CD4-positive, alpha-beta T cell (primary cell): ENCODE measurements at regions not wholly inside any gene's neighbourhood (a gene's known extent, or its start where the extent isn't known, plus 50 kb on each side); places are given as distances from the start of the nearest gene placed in this dataset.

Experiments
- ATAC-seq: fragments of 200-7000 bp; cut with Tn5 transposase; one replicate; pipeline ENCODE4 v1.10.0; 2022; ENCODE audit warnings: mild to moderate bottlenecking; ENCODE audit not compliant: poor library complexity
- CTCF ChIA-PET: fragments of 350-600 bp; sonication (Branson Sonifier 250); formaldehyde crosslinking; loops from one replicate; lab custom pipeline; 2021; ENCODE audit warnings: antibody characterized with exemption, inconsistent platforms; lab: Charles Lee
- POLR2A ChIA-PET: fragments of 350-600 bp; sonication (Branson Sonifier 250); formaldehyde crosslinking; loops from one replicate; lab custom pipeline; 2021; ENCODE audit warnings: antibody characterized with exemption, inconsistent platforms; lab: Charles Lee
- DNase-seq, 14 experiments: peaks; one replicate each; pipeline ENCODE4 v3.0.0-alpha.2; 2013 to 2020; ENCODE audit warnings: mixed read lengths in 2 of 14
- H3K27ac ChIP-seq, 2 donors: one replicate each; pipeline versions ENCODE4 v1.5.1 to v1.7.0; 2013; ENCODE audit warnings: low read length in 2 of 2, low read depth in 1 of 2, mild to moderate bottlenecking in 1 of 2
- H3K27me3 ChIP-seq, 2 experiments: 1 replicate in 1 of 2; 2 replicates in 1 of 2; pipeline versions ENCODE4 v1.6.1 to v1.7.0; 2013; ENCODE audit warnings: low read length in 2 of 2, control low read depth in 1 of 2, mild to moderate bottlenecking in 1 of 2, moderate library complexity in 1 of 2; ENCODE audit not compliant: insufficient read depth in 2 of 2, control insufficient read depth in 1 of 2
- H3K36me3 ChIP-seq: one replicate; pipeline ENCODE4 v1.6.1; 2013; ENCODE audit warnings: low read length, control low read depth; ENCODE audit not compliant: insufficient read depth
- H3K4me1 ChIP-seq: one replicate; pipeline ENCODE4 v1.6.1; 2013; ENCODE audit warnings: low read length, control low read depth; ENCODE audit not compliant: insufficient read depth
- H3K4me3 ChIP-seq: one replicate; pipeline ENCODE4 v1.5.1; 2013; ENCODE audit warnings: mild to moderate bottlenecking, low read length, moderate library complexity
- H3K9me3 ChIP-seq, 2 experiments: 1 replicate in 1 of 2; 2 replicates in 1 of 2; pipeline versions ENCODE4 v1.6.1 to v1.7.0; 2013; ENCODE audit warnings: low read length in 2 of 2, mild to moderate bottlenecking in 2 of 2, control low read depth in 1 of 2, moderate library complexity in 1 of 2; ENCODE audit not compliant: control insufficient read depth in 1 of 2, insufficient read depth in 1 of 2
- H3K27ac Mint-ChIP-seq: one replicate; pipeline ENCODE4 v1.8.0; 2020; ENCODE audit warnings: mixed read lengths
- H3K27me3 Mint-ChIP-seq: one replicate; pipeline ENCODE4 v1.8.0; 2021; ENCODE audit warnings: mixed read lengths
- H3K36me3 Mint-ChIP-seq: one replicate; pipeline ENCODE4 v1.8.0; 2021; ENCODE audit warnings: low read depth, mixed read lengths
- H3K4me1 Mint-ChIP-seq: one replicate; pipeline ENCODE4 v1.8.0; 2021; ENCODE audit warnings: low read depth, mixed read lengths
- H3K4me3 Mint-ChIP-seq: one replicate; pipeline ENCODE4 v1.8.0; 2020; ENCODE audit warnings: mild to moderate bottlenecking, mixed read lengths
- H3K9me3 Mint-ChIP-seq: one replicate; pipeline ENCODE4 v1.8.0; 2020; ENCODE audit warnings: mixed read lengths
- intact Hi-C, 2 experiments: fragments of 100-400 bp; cut with DNase I in 1 of 2; cut with micrococcal nuclease in 1 of 2; formaldehyde crosslinking; loops; one replicate each; pipeline versions ENCODE4 v1.15.1 to v1.9.0; 2023 to 2025; cut with DNase I, micrococcal nuclease
- TF ChIP-seq, protein P1 (sequence below): fragments of 200-600 bp; IDR thresholded peaks from one replicate; pipeline ENCODE4 v1.8.0; 2022; ENCODE audit warnings: antibody characterized with exemption, mild to moderate bottlenecking

GRCh38 chr11:45597097-45597496 is 68.3 kb downstream of the CHST1 start:
- POLR2A ChIA-PET = no interaction called here
- CTCF ChIA-PET = no interaction called here

GRCh38 chr11:45596571-45596970 is 68.9 kb downstream of the CHST1 start:
- Histone ChIP-seq H3K4me1 (no peaks in the 10 kb centered on the region), H3K27ac (no peak overlapping the region), H3K9me3 (no peaks in the 10 kb centered on the region), H3K4me3 (no peak overlapping the region), H3K36me3 (no peaks in the 10 kb centered on the region), H3K27me3 (peaks cover 0 to 4% of the 10 kb centered on the region in 2 experiments)
- intact Hi-C loops = no loop called here
- H3K9me3 Mint-ChIP-seq = no peaks in the 10 kb centered on the region
- POLR2A ChIA-PET = no interaction called here
- H3K27me3 Mint-ChIP-seq = peaks cover 36% of the 10 kb centered on the region
- H3K27ac Mint-ChIP-seq = no peak overlapping the region
- no peaks in the 10 kb centered on the region for H3K36me3 Mint-ChIP-seq
- TF ChIP-seq, protein P1, sequence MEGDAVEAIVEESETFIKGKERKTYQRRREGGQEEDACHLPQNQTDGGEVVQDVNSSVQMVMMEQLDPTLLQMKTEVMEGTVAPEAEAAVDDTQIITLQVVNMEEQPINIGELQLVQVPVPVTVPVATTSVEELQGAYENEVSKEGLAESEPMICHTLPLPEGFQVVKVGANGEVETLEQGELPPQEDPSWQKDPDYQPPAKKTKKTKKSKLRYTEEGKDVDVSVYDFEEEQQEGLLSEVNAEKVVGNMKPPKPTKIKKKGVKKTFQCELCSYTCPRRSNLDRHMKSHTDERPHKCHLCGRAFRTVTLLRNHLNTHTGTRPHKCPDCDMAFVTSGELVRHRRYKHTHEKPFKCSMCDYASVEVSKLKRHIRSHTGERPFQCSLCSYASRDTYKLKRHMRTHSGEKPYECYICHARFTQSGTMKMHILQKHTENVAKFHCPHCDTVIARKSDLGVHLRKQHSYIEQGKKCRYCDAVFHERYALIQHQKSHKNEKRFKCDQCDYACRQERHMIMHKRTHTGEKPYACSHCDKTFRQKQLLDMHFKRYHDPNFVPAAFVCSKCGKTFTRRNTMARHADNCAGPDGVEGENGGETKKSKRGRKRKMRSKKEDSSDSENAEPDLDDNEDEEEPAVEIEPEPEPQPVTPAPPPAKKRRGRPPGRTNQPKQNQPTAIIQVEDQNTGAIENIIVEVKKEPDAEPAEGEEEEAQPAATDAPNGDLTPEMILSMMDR = no peak
- no peak for DNase-seq
- CTCF ChIA-PET = no interaction called here
- H3K4me3 Mint-ChIP-seq = no peak overlapping the region
- H3K4me1 Mint-ChIP-seq = no peaks in the 10 kb centered on the region
- no peak for ATAC-seq

More at GRCh38 chr11:45597097-45597496, 68.3 kb downstream of the CHST1 start:
- ATAC-seq (no peak), DNase-seq (no peak)
- Mint-ChIP-seq H3K4me1 (no peaks in the 10 kb centered on the region), H3K9me3 (no peaks in the 10 kb centered on the region), H3K27ac (no peak overlapping the region), H3K4me3 (no peak overlapping the region), H3K36me3 (no peaks in the 10 kb centered on the region), H3K27me3 (peaks cover 36% of the 10 kb centered on the region)
- no peaks in the 10 kb centered on the region for H3K4me1 ChIP-seq
- H3K4me3 ChIP-seq = no peak overlapping the region
- intact Hi-C loops = no loop called here
- H3K9me3 ChIP-seq = no peaks in the 10 kb centered on the region
- no peaks in the 10 kb centered on the region for H3K36me3 ChIP-seq
- H3K27ac ChIP-seq = no peak overlapping the region
- TF ChIP-seq, protein P1 = no peak
- H3K27me3 ChIP-seq = peaks cover 0 to 4% of the 10 kb centered on the region in 2 experiments

DNA sequence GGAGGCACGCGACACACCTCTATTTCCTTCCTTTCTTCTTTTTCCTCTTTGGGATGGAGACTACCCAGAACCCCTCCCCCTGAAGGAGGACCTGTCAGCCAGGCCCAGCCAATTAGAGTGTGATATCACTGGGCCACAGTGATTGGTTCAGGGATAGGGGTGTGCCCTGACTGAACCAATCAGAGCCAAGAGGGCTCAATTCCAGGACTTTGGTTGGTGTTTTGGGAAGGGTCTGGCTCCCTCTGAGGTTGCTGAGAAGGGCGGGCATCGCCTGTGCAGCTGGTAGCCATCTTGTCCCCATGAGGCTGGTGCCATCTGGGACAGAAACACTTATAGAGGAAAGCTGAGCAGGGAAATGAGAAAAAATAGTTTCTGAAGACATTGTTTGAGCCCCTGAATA is 71.4 kb downstream of the CHST1 start:
- CTCF ChIA-PET = no interaction called here
- no peaks in the 10 kb centered on the region for H3K9me3 Mint-ChIP-seq

More for the DNA sequence above, 71.4 kb downstream of the CHST1 start:
- no peak overlapping the region for H3K27ac ChIP-seq
- TF ChIP-seq, protein P1 = no peak
- H3K4me1 ChIP-seq = no peaks in the 10 kb centered on the region
- intact Hi-C loops = no loop called here
- no peak overlapping the region for H3K4me3 ChIP-seq
- H3K36me3 Mint-ChIP-seq = no peaks in the 10 kb centered on the region
- DNase-seq (no peak), ATAC-seq (no peak)
- no peak overlapping the region for H3K4me3 Mint-ChIP-seq
- H3K27me3 Mint-ChIP-seq = peaks cover 30% of the 10 kb centered on the region
- no peak overlapping the region for H3K27ac Mint-ChIP-seq
- H3K4me1 Mint-ChIP-seq = no peaks in the 10 kb centered on the region
- no peaks in the 10 kb centered on the region for H3K36me3 ChIP-seq
- no peaks in the 10 kb centered on the region for H3K9me3 ChIP-seq
- POLR2A ChIA-PET = no interaction called here
- peaks cover 0 to 4% of the 10 kb centered on the region in 2 experiments for H3K27me3 ChIP-seq
